ENCODE measurements at regions not wholly inside any gene's neighbourhood (a gene's known extent, or its start where the extent isn't known, plus 50 kb on each side); places are given as distances from the start of the nearest gene placed in this dataset.

- TF ChIP-seq, protein P1, sequence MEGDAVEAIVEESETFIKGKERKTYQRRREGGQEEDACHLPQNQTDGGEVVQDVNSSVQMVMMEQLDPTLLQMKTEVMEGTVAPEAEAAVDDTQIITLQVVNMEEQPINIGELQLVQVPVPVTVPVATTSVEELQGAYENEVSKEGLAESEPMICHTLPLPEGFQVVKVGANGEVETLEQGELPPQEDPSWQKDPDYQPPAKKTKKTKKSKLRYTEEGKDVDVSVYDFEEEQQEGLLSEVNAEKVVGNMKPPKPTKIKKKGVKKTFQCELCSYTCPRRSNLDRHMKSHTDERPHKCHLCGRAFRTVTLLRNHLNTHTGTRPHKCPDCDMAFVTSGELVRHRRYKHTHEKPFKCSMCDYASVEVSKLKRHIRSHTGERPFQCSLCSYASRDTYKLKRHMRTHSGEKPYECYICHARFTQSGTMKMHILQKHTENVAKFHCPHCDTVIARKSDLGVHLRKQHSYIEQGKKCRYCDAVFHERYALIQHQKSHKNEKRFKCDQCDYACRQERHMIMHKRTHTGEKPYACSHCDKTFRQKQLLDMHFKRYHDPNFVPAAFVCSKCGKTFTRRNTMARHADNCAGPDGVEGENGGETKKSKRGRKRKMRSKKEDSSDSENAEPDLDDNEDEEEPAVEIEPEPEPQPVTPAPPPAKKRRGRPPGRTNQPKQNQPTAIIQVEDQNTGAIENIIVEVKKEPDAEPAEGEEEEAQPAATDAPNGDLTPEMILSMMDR (conservative IDR thresholded peaks at IDR 0.05; ENCODE audit: low read depth), result no peak
- POLR2A ChIA-PET (ENCODE audit: low non-redundant PET), result no interaction called here
- CTCF ChIA-PET, result interaction anchor here (0.9 kb wide), 1 partner anchor 271 kb away, joined by 3 read pairs; no protein-coding TSS in a partner anchor
Observed at GRCh38 chr11:69920345-69921127, 101.3 kb upstream of the FGF3 start.

GRCh38 chr11:69921128-69922014 lies 102.2 kb upstream of the FGF3 start:
- DNase-seq (ENCODE audit: low spot score), result no peak
- H3K27ac ChIP-seq, result no peak overlapping the region
- CTCF ChIA-PET, result interaction anchor here (0.6 to 0.9 kb wide), 3 partner anchors 14 to 323 kb away, joined by 3 to 4 read pairs (median 3); no protein-coding TSS in a partner anchor
- POLR2A ChIA-PET (ENCODE audit: low non-redundant PET), result no interaction called here
- TF ChIP-seq, protein P1 (conservative IDR thresholded peaks at IDR 0.05; ENCODE audit: low read depth), result no peak

More at GRCh38 chr11:69920345-69921127, 101.3 kb upstream of the FGF3 start:
- H3K27ac ChIP-seq, result no peak overlapping the region
- DNase-seq (ENCODE audit: low spot score), result no peak

DNA sequence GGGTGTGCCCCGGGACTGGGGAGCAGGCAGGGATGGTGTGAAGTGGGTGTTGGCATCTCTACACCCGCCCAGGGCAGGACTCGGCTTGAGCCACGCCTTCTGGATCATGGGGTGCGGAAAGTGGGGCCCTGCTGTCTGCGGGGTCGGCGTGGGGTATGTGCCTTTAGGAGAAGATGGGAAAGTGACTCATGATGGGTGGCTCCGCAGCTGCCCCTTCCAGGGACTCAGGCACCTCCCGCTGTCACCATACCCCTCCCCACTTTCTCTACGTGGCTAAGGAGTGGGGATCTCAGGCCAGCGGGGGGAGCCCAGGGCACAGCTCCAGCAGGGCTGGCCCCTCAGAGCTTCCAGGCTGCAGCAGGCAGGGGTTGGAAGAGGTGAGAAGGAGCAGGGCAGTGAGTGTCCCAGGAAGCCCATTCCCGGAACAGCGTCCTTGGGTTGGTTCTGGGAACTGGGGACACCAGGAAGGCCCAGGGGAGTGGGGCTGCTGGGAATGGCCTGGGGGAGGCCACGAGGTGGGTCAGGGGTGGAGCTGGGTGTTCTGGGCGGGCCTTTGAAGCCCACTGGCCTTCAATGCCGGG lies 102.9 kb upstream of the FGF3 start:
- ChIA-PET CTCF (interaction anchor here (0.6 to 0.7 kb wide), 2 partner anchors 206 to 322 kb away, joined by 4 to 5 read pairs; no protein-coding TSS in a partner anchor), POLR2A (ENCODE audit: low non-redundant PET) (no interaction called here)
- TF ChIP-seq, protein P1 (conservative IDR thresholded peaks at IDR 0.05; ENCODE audit: low read depth), result no peak
- no peak for DNase-seq (ENCODE audit: low spot score)
- H3K27ac ChIP-seq, result no peak overlapping the region

- TF ChIP-seq, protein P1 (conservative IDR thresholded peaks at IDR 0.05; ENCODE audit: low read depth), result no peak
- ChIA-PET CTCF (interaction anchor here (0.6 to 0.7 kb wide), 2 partner anchors 43 to 207 kb away, joined by 3 to 5 read pairs; no protein-coding TSS in a partner anchor), POLR2A (ENCODE audit: low non-redundant PET) (no interaction called here)
- DNase-seq (ENCODE audit: low spot score), result no peak
- H3K27ac ChIP-seq, result no peak overlapping the region
Observed at GRCh38 chr11:69922596-69923111, 103.4 kb upstream of the FGF3 start.

DNA sequence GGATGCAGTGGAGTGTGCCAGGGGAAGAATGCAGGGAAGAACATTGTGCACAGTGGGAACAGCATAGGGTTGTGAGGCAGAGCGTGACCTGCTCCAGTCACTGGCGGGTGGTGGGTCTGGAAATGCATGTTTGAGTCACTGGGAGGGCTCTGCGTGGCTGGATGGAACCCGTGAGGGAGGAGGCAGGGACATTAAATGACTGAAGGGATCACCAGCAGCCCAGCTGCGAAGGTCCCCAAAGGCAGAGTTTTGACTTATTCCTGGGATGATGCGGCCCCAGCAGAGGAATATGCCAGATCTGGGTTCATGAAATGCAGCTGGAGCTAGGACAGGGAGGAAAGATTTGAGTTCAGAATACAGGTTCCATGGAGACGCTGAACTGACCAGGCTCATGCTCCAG lies 104.0 kb upstream of the FGF3 start:
- no peak overlapping the region for H3K27ac ChIP-seq
- TF ChIP-seq, protein P1 (conservative IDR thresholded peaks at IDR 0.05; ENCODE audit: low read depth), result no peak
- ChIA-PET CTCF (interaction anchor here (0.7 kb wide), 1 partner anchor 42 kb away, joined by 3 read pairs; no protein-coding TSS in a partner anchor), POLR2A (ENCODE audit: low non-redundant PET) (no interaction called here)
- DNase-seq (ENCODE audit: low spot score), result no peak
